A549 (cell line): ENCODE measurements at regions not wholly inside any gene's neighbourhood (a gene's known extent, or its start where the extent isn't known, plus 50 kb on each side); places are given as distances from the start of the nearest gene placed in this dataset.
"Not testable (repeated sequence)": the region's sequence is repeated elsewhere in the genome, so short reads cannot be mapped to it uniquely, and the experiment has no call there.

Experiments
- ATAC-seq, 2 experiments: fragments of 200-7000 bp in 1 of 2; fragments of >200 bp in 1 of 2; cut with Nextera tagmentation in 1 of 2; cut with Tn5 transposase in 1 of 2; 3 replicates each; pipeline versions ENCODE4 v1.8.0 to v1.9.1; 2018 to 2020; ENCODE audit warnings: mild to moderate bottlenecking in 1 of 2, moderate library complexity in 1 of 2
- CTCF ChIA-PET: fragments of 300-600 bp; sonication (Branson Sonifier 250); formaldehyde crosslinking; extraction: SDS; loops from one replicate; lab custom pipeline; 2021; ENCODE audit warnings: antibody characterized with exemption, inconsistent platforms; lab: Yijun Ruan, JAX
- POLR2A ChIA-PET: fragments of 350-600 bp; formaldehyde crosslinking; extraction: SDS; loops from one replicate; lab custom pipeline; 2021; ENCODE audit warnings: antibody characterized with exemption, inconsistent platforms; lab: Yijun Ruan, JAX
- DNase-seq, 2 experiments: peaks; one replicate each; pipeline versions ENCODE4 v3.0.0 to v3.0.0-alpha.2; 2011 to 2016; ENCODE audit warnings: low read depth in 1 of 2, low spot score in 1 of 2
- FAIRE-seq: peaks from 2 replicates; lab custom pipeline; 2011; peaks lifted over from hg19 to GRCh38; lab: Jason Lieb, UNC
- H3K27ac ChIP-seq, 2 experiments: fragments of >200 bp; sonication (Bioruptor Twin); formaldehyde crosslinking; 3 replicates each; pipeline ENCODE4 v1.5.1; 2016 to 2017
- H3K4me1 ChIP-seq: fragments of >200 bp; sonication (Bioruptor Twin); formaldehyde crosslinking; 3 replicates; pipeline ENCODE4 v1.6.1; 2016
- H3K4me2 ChIP-seq: fragments of >200 bp; sonication (Bioruptor Twin); formaldehyde crosslinking; 3 replicates; pipeline ENCODE4 v1.6.1; 2016
- H3K4me3 ChIP-seq: fragments of >200 bp; sonication (Bioruptor Twin); formaldehyde crosslinking; 3 replicates; pipeline ENCODE4 v1.5.1; 2016
- H3K9me3 ChIP-seq: fragments of >200 bp; sonication (Bioruptor Twin); formaldehyde crosslinking; 3 replicates; pipeline ENCODE4 v1.6.1; 2016
- CHD2 ChIP-seq: fragments of 150-350 bp; IDR thresholded peaks from 2 replicates; pipeline ENCODE4 v1.6.1; 2014; ENCODE audit warnings: low read length; ENCODE audit not compliant: partially characterized antibody
- CHD4 ChIP-seq: fragments of 200-600 bp; sonication (generic); IDR thresholded peaks from 2 replicates; pipeline ENCODE4 v1.6.1; 2016; ENCODE audit warnings: antibody characterized with exemption, mild to moderate bottlenecking, borderline replicate concordance
- CTCF ChIP-seq: fragments of >200 bp; sonication (Bioruptor Twin); formaldehyde crosslinking; IDR thresholded peaks from 3 replicates; pipeline ENCODE4 v1.5.1; 2016
- EHF ChIP-seq: fragments of 250-450 bp; sonication (Bioruptor Pico); IDR thresholded peaks from 2 replicates; pipeline ENCODE4 v1.5.0; 2020; ENCODE audit warnings: mild to moderate bottlenecking
- FOSL2 ChIP-seq, 2 experiments: fragments of 450-650 bp in 1 of 2; fragments of >200 bp in 1 of 2; sonication (Bioruptor Twin) in 1 of 2; formaldehyde crosslinking; IDR thresholded peaks; 2 replicates each; pipeline versions ENCODE4 v1.5.0 to v1.6.1; 2016 to 2020; ENCODE audit warnings: mild to moderate bottlenecking in 1 of 2, moderate library complexity in 1 of 2
- HDAC2 ChIP-seq: fragments of 200-600 bp; sonication (generic); IDR thresholded peaks from 2 replicates; pipeline ENCODE4 v1.6.1; 2016
- KDM1A ChIP-seq: fragments of 200-600 bp; sonication (generic); IDR thresholded peaks from 2 replicates; pipeline ENCODE4 v1.6.1; 2016; ENCODE audit warnings: low read depth, mild to moderate bottlenecking
- KDM5A ChIP-seq: fragments of 200-600 bp; sonication (generic); IDR thresholded peaks from 2 replicates; pipeline ENCODE4 v1.6.1; 2016; ENCODE audit warnings: antibody characterized with exemption, mild to moderate bottlenecking
- MAFK ChIP-seq: fragments of 450-650 bp; IDR thresholded peaks from 2 replicates; pipeline ENCODE4 v1.6.1; 2014; ENCODE audit not compliant: partially characterized antibody
- PHF8 ChIP-seq: fragments of 200-600 bp; sonication (generic); IDR thresholded peaks from 2 replicates; pipeline ENCODE4 v1.6.1; 2016; ENCODE audit warnings: low read depth, mild to moderate bottlenecking, antibody characterized with exemption, moderate library complexity, borderline replicate concordance
- RAD21 ChIP-seq, 2 experiments: fragments of >200 bp in 1 of 2; sonication (Bioruptor Twin) in 1 of 2; formaldehyde crosslinking in 1 of 2; IDR thresholded peaks in 1 of 2; conservative IDR thresholded peaks in 1 of 2; 2 replicates in 1 of 2; 3 replicates in 1 of 2; pipeline ENCODE4 v1.6.1; 2012 to 2018; ENCODE audit warnings: inconsistent platforms in 1 of 2
- RARB ChIP-seq: fragments of 250-450 bp; sonication (Bioruptor Pico); IDR thresholded peaks from 2 replicates; pipeline ENCODE4 v1.8.0; 2021; ENCODE audit warnings: mild to moderate bottlenecking, moderate library complexity
- SMC3 ChIP-seq: fragments of >200 bp; sonication (Bioruptor Twin); formaldehyde crosslinking; IDR thresholded peaks from 3 replicates; pipeline ENCODE4 v1.6.1; 2018; ENCODE audit warnings: inconsistent platforms
- ZNF302 ChIP-seq: fragments of 250-450 bp; sonication (Bioruptor Pico); IDR thresholded peaks from 2 replicates; pipeline ENCODE4 v1.9.0; 2021; ENCODE audit warnings: inconsistent platforms, mild to moderate bottlenecking, moderate library complexity
- WGBS: methylation state at CpG from one replicate; pipeline ENCODE4 v1.1.6; 2017; ENCODE audit errors: missing lambda C conversion rate; 5-methylcytosine and 5-hydroxymethylcytosine counted together
- TF ChIP-seq, protein P1 (sequence below): fragments of 450-650 bp; IDR thresholded peaks from 2 replicates; pipeline ENCODE4 v1.6.1; 2014; ENCODE audit warnings: antibody characterized with exemption

GRCh38 chr12:62010973-62011372 lies 249.2 kb upstream of the USP15 start:
- H3K27ac ChIP-seq, H3K4me3 ChIP-seq, H3K9me3 ChIP-seq, CTCF ChIA-PET, H3K4me2 ChIP-seq, ATAC-seq, FAIRE-seq, DNase-seq, POLR2A ChIA-PET, H3K4me1 ChIP-seq: not testable (repeated sequence)
- WGBS = 59% methylated on average over 8 of the region's 22 CpGs

DNA sequence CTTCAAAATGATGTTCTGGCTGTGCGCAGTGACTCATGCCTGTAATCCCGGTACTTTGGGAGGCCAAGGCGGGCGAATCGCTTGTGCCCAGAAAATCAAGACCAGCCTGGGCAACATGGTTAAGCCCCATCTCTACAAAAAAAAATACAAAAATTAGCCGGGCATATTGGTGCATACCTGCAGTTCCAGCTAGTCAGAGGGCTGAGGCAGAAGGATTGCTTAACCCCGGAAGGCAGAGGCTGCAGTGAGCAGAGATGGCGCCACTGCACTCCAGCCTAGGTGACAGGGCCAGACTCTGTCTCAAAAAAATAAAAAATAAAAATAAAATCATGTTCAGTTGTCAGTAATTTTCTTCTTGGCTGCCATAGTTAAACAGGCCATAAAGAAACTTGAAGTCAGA lies 245.9 kb upstream of the USP15 start:
- DNase-seq (no peak), ATAC-seq (no peak), FAIRE-seq (no peak)
- Histone ChIP-seq H3K4me2 (no peak overlapping the region), H3K27ac (no peak overlapping the region), H3K4me1 (no peaks in the 10 kb centered on the region), H3K9me3 (no peaks in the 10 kb centered on the region), H3K4me3 (no peak overlapping the region)
- WGBS = 47% methylated on average over 8 of the region's 8 CpGs
- POLR2A ChIA-PET = no interaction called here
- no peak for TF ChIP-seq KDM1A
- CTCF ChIA-PET = no interaction called here

GRCh38 chr12:62016021-62016420 lies 244.2 kb upstream of the USP15 start:
- Histone ChIP-seq H3K4me2 (no peak overlapping the region), H3K4me3 (no peak overlapping the region), H3K9me3 (no peaks in the 10 kb centered on the region), H3K4me1 (no peaks in the 10 kb centered on the region), H3K27ac (no peak overlapping the region)
- no peak for DNase-seq
- ChIA-PET POLR2A (no interaction called here), CTCF (interaction anchor here (0.7 to 0.9 kb wide), 2 partner anchors 9 to 23 kb away, joined by 3 read pairs; no protein-coding TSS in a partner anchor)
- no peak for ATAC-seq
- WGBS = 18% methylated on average over 3 of the region's 3 CpGs
- TF ChIP-seq CHD2 = no peak
- no peak for TF ChIP-seq HDAC2
- TF ChIP-seq MAFK = no peak
- TF ChIP-seq PHF8 = no peak
- TF ChIP-seq FOSL2 (IDR thresholded peaks at IDR 0.05) = no peak
- no peak for TF ChIP-seq FOSL2 (CRISPR knock-in tag; IDR thresholded peaks at IDR 0.05)
- TF ChIP-seq, protein P1, sequence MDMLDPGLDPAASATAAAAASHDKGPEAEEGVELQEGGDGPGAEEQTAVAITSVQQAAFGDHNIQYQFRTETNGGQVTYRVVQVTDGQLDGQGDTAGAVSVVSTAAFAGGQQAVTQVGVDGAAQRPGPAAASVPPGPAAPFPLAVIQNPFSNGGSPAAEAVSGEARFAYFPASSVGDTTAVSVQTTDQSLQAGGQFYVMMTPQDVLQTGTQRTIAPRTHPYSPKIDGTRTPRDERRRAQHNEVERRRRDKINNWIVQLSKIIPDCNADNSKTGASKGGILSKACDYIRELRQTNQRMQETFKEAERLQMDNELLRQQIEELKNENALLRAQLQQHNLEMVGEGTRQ = no peak
- no peak for TF ChIP-seq CHD4
- TF ChIP-seq SMC3 = no peak
- TF ChIP-seq EHF = no peak
- TF ChIP-seq KDM5A = no peak
- TF ChIP-seq RARB = no peak
- no peak for FAIRE-seq

GRCh38 chr12:62021808-62022207 lies 238.4 kb upstream of the USP15 start:
- Histone ChIP-seq H3K27ac (no peak overlapping the region), H3K4me3 (no peak overlapping the region), H3K9me3 (no peaks in the 10 kb centered on the region), H3K4me2 (no peak overlapping the region), H3K4me1 (no peaks in the 10 kb centered on the region)
- DNase-seq (peak in 1 of 2 experiments; percentile 26), FAIRE-seq (no peak), ATAC-seq (peak; percentile 74 to 88; a peak in 5 of 6 replicates)
- no peak for TF ChIP-seq KDM1A
- TF ChIP-seq CTCF = 0 out of 3 replicates have a peak, but pooled peaks have one; percentile 10
- no peak for TF ChIP-seq ZNF302 (CRISPR knock-in tag)
- 0 out of 5 replicates have a peak, but pooled peaks of 1 of the 2 experiments have one; percentile 7 for TF ChIP-seq RAD21 (conservative IDR thresholded peaks at IDR 0.05 in 1 of 2, IDR thresholded peaks at IDR 0.05 in 1 of 2)
- CTCF ChIA-PET = no interaction called here
- POLR2A ChIA-PET = no interaction called here
- 17% methylated on average over 6 of the region's 6 CpGs for WGBS
